Fibroblast of lung (primary cell): ENCODE measurements at regions not wholly inside any gene's neighbourhood (a gene's known extent, or its start where the extent isn't known, plus 50 kb on each side); places are given as distances from the start of the nearest gene placed in this dataset.
A peak's percentile ranks its signal among the peaks of the same experiment; 100 is the strongest.

ENCODE experiments used
- DNase-seq, 2 donors: peaks; one replicate each; pipeline versions ENCODE4 v3.0.0 to v3.0.0-alpha.2; 2010; ENCODE audit warnings: low read depth in 2 of 2
- H2AFZ ChIP-seq: 2 replicates; pipeline ENCODE4 v1.5.1; 2012; ENCODE audit warnings: low read length, control low read depth, inconsistent platforms
- H3K27ac ChIP-seq: 2 replicates; pipeline ENCODE4 v1.5.1; 2011; ENCODE audit warnings: low read length, control low read depth; ENCODE audit not compliant: insufficient read depth
- H3K27me3 ChIP-seq: 2 replicates; pipeline ENCODE4 v1.5.1; 2011; ENCODE audit warnings: mild to moderate bottlenecking, low read length; ENCODE audit not compliant: control insufficient read depth, insufficient read depth
- H3K36me3 ChIP-seq: 2 replicates; pipeline ENCODE4 v1.5.1; 2011; ENCODE audit warnings: low read length; ENCODE audit not compliant: control insufficient read depth, insufficient read depth
- H3K4me1 ChIP-seq: 2 replicates; pipeline ENCODE4 v1.5.1; 2011; ENCODE audit warnings: low read length; ENCODE audit not compliant: control insufficient read depth, insufficient read depth; ENCODE audit errors: extremely low read depth
- H3K4me2 ChIP-seq: 2 replicates; pipeline ENCODE4 v1.5.1; 2011; ENCODE audit warnings: low read length, control low read depth; ENCODE audit not compliant: insufficient read depth; ENCODE audit errors: extremely low read depth
- H3K4me3 ChIP-seq, 4 experiments: fragments of 200-600 bp in 1 of 4; sonication (generic) in 1 of 4; replicated peaks in 1 of 4; 2 replicates each; pipeline ENCODE4 v1.5.1; 2011 to 2016; ENCODE audit warnings: low read length in 4 of 4, low read depth in 3 of 4, mild to moderate bottlenecking in 3 of 4, control low read depth in 2 of 4, inconsistent platforms in 1 of 4, mixed read lengths in 1 of 4; ENCODE audit not compliant: insufficient read depth in 1 of 4; ENCODE audit errors: control extremely low read depth in 1 of 4
- H3K79me2 ChIP-seq: 2 replicates; pipeline ENCODE4 v1.5.1; 2012; ENCODE audit warnings: mild to moderate bottlenecking, low read length, inconsistent platforms; ENCODE audit not compliant: control insufficient read depth, insufficient read depth
- H3K9ac ChIP-seq: 2 replicates; pipeline ENCODE4 v1.5.1; 2011; ENCODE audit warnings: mild to moderate bottlenecking, low read length, control low read depth; ENCODE audit not compliant: insufficient read depth
- H3K9me3 ChIP-seq: 2 replicates; pipeline ENCODE4 v1.5.1; 2012; ENCODE audit warnings: low read depth, low read length; ENCODE audit not compliant: control insufficient read depth, insufficient read depth
- H4K20me1 ChIP-seq: 2 replicates; pipeline ENCODE4 v1.5.1; 2011; ENCODE audit warnings: low read length; ENCODE audit not compliant: control insufficient read depth, insufficient read depth; ENCODE audit errors: extremely low read depth
- CTCF ChIP-seq, 2 donors: IDR thresholded peaks in 1 of 2; conservative IDR thresholded peaks in 1 of 2; 1 replicate in 1 of 2; 2 replicates in 1 of 2; pipeline ENCODE4 v1.5.1; 2011 to 2012; ENCODE audit warnings: low read length in 2 of 2, control low read depth in 1 of 2, inconsistent platforms in 1 of 2, low read depth in 1 of 2, mild to moderate bottlenecking in 1 of 2
- EZH2 ChIP-seq: IDR thresholded peaks from 2 replicates; pipeline ENCODE4 v1.5.1; 2012; ENCODE audit warnings: low read length, control low read depth, mild to moderate bottlenecking; ENCODE audit errors: missing control alignments

GRCh38 chr1:222140206-222140605 is 398.3 kb upstream of the DUSP10 start:
- H3K79me2 ChIP-seq: no peaks in the 10 kb centered on the region
- no peaks in the 10 kb centered on the region for H3K36me3 ChIP-seq
- H3K4me2 ChIP-seq: no peak overlapping the region
- H3K9ac ChIP-seq: no peak overlapping the region
- TF ChIP-seq EZH2 (no peak), CTCF (conservative IDR thresholded peaks at IDR 0.05 in 1 of 2, IDR thresholded peaks at IDR 0.05 in 1 of 2; ENCODE audit: low read depth in 1 of 2, low read length in 2 of 2) (no peak)
- H3K27me3 ChIP-seq: no peaks in the 10 kb centered on the region
- DNase-seq: no peak
- no peaks in the 10 kb centered on the region for H3K4me1 ChIP-seq
- H2AFZ ChIP-seq: no peak overlapping the region
- no peak overlapping the region for H3K4me3 ChIP-seq
- no peaks in the 10 kb centered on the region for H4K20me1 ChIP-seq
- H3K9me3 ChIP-seq: no peaks in the 10 kb centered on the region
- no peak overlapping the region for H3K27ac ChIP-seq

DNA sequence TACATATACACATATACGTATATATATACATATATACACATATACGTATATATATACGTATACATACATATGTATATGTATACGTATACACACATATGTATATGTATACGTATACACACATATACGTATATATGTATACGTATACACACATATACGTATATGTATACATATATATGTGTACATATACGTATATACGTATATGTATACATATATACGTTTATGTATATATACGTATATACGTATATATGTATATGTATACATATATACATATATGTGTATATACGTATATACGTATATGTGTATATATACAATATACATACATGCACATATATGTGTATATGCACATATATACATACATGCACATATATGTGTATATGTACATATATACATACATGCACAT is 396.2 kb upstream of the DUSP10 start:
- H3K27me3 ChIP-seq: no peaks in the 10 kb centered on the region
- H3K4me2 ChIP-seq: no peak overlapping the region
- no peak overlapping the region for H2AFZ ChIP-seq
- H3K9me3 ChIP-seq: no peaks in the 10 kb centered on the region
- no peaks in the 10 kb centered on the region for H3K4me1 ChIP-seq
- DNase-seq: no peak
- no peak overlapping the region for H3K27ac ChIP-seq
- H3K36me3 ChIP-seq: no peaks in the 10 kb centered on the region
- no peak overlapping the region for H3K9ac ChIP-seq
- no peaks in the 10 kb centered on the region for H4K20me1 ChIP-seq
- H3K4me3 ChIP-seq: no peak overlapping the region
- no peaks in the 10 kb centered on the region for H3K79me2 ChIP-seq
- TF ChIP-seq CTCF (conservative IDR thresholded peaks at IDR 0.05 in 1 of 2, IDR thresholded peaks at IDR 0.05 in 1 of 2; ENCODE audit: low read depth in 1 of 2, low read length in 2 of 2): no peak
- TF ChIP-seq EZH2: no peak

- H4K20me1 ChIP-seq: no peaks in the 10 kb centered on the region
- H3K27me3 ChIP-seq: no peaks in the 10 kb centered on the region
- no peak overlapping the region for H3K4me2 ChIP-seq
- TF ChIP-seq EZH2: no peak
- TF ChIP-seq CTCF (conservative IDR thresholded peaks at IDR 0.05 in 1 of 2, IDR thresholded peaks at IDR 0.05 in 1 of 2; ENCODE audit: low read depth in 1 of 2, low read length in 2 of 2): no peak
- no peaks in the 10 kb centered on the region for H3K4me1 ChIP-seq
- no peak overlapping the region for H3K27ac ChIP-seq
- H3K36me3 ChIP-seq: no peaks in the 10 kb centered on the region
- no peaks in the 10 kb centered on the region for H3K79me2 ChIP-seq
- no peak overlapping the region for H3K9ac ChIP-seq
- no peak overlapping the region for H2AFZ ChIP-seq
- DNase-seq: peak; percentile 3 to 21
- H3K9me3 ChIP-seq: no peaks in the 10 kb centered on the region
- H3K4me3 ChIP-seq: no peak overlapping the region
Observed at GRCh38 chr1:222136869-222137268, 395.0 kb upstream of the DUSP10 start.
